DND-41 (cell line): ENCODE measurements at regions not wholly inside any gene's neighbourhood (a gene's known extent, or its start where the extent isn't known, plus 50 kb on each side); places are given as distances from the start of the nearest gene placed in this dataset.

Experiments
- ATAC-seq: fragments of 200-7000 bp; cut with Tn5 transposase; 3 replicates; pipeline ENCODE4 v1.9.1; 2021; ENCODE audit warnings: low read depth; ENCODE audit not compliant: insufficient read depth
- DNase-seq: peaks from one replicate; pipeline ENCODE4 v3.0.0-alpha.2; 2020
- H2AFZ ChIP-seq: 2 replicates; pipeline ENCODE4 v1.6.0; 2012; ENCODE audit warnings: low read depth, low read length
- H3K27ac ChIP-seq: 2 replicates; pipeline ENCODE4 v1.5.1; 2012; ENCODE audit warnings: low read length, inconsistent platforms
- H3K27me3 ChIP-seq: fragments of 200-600 bp; sonication (generic); 2 replicates; pipeline ENCODE4 v1.6.0; 2012; ENCODE audit warnings: low read length, mild to moderate bottlenecking, inconsistent platforms; ENCODE audit not compliant: insufficient read depth, poor library complexity
- H3K36me3 ChIP-seq: 2 replicates; pipeline ENCODE4 v1.5.1; 2012; ENCODE audit warnings: low read length, inconsistent platforms; ENCODE audit not compliant: insufficient read depth
- H3K4me1 ChIP-seq: 2 replicates; pipeline ENCODE4 v1.5.1; 2012; ENCODE audit warnings: mild to moderate bottlenecking, low read length; ENCODE audit not compliant: insufficient read depth
- H3K4me2 ChIP-seq: 2 replicates; pipeline ENCODE4 v1.6.0; 2012; ENCODE audit warnings: mild to moderate bottlenecking, moderate library complexity, low read length, inconsistent platforms; ENCODE audit not compliant: insufficient read depth
- H3K4me3 ChIP-seq, 2 experiments: fragments of 200-600 bp in 1 of 2; shearing (Covaris generic) in 1 of 2; 2 replicates each; pipeline ENCODE4 v1.5.1; 2012 to 2016; ENCODE audit warnings: inconsistent platforms in 2 of 2, low read length in 2 of 2, mild to moderate bottlenecking in 2 of 2, low read depth in 1 of 2, moderate library complexity in 1 of 2
- H3K79me2 ChIP-seq: 2 replicates; pipeline ENCODE4 v1.6.0; 2012; ENCODE audit warnings: low read length, inconsistent platforms; ENCODE audit not compliant: insufficient read depth
- H3K9ac ChIP-seq: 2 replicates; pipeline ENCODE4 v1.6.0; 2012; ENCODE audit warnings: low read depth, mild to moderate bottlenecking, inconsistent platforms, low read length, moderate library complexity
- H3K9me3 ChIP-seq: 2 replicates; pipeline ENCODE4 v1.5.1; 2012; ENCODE audit warnings: low read length, moderate library complexity, mild to moderate bottlenecking, inconsistent platforms; ENCODE audit not compliant: insufficient read depth, severe bottlenecking
- H4K20me1 ChIP-seq: 2 replicates; pipeline ENCODE4 v1.6.0; 2012; ENCODE audit warnings: low read length; ENCODE audit not compliant: insufficient read depth
- CTCF ChIP-seq: IDR thresholded peaks from 2 replicates; pipeline ENCODE4 v1.5.1; 2012; ENCODE audit warnings: borderline replicate concordance, low read length, moderate library complexity, mild to moderate bottlenecking; ENCODE audit not compliant: poor library complexity, severe bottlenecking; ENCODE audit errors: extremely low read depth
- EZH2 ChIP-seq: IDR thresholded peaks from 3 replicates; pipeline ENCODE4 v1.6.1; 2012; ENCODE audit warnings: borderline replicate concordance, low read depth, mild to moderate bottlenecking, moderate library complexity, low read length, inconsistent platforms; ENCODE audit not compliant: severe bottlenecking

GRCh38 chr5:56326116-56326515, 93.0 kb upstream of the ANKRD55 start:
- Histone ChIP-seq H3K9ac (no peak overlapping the region), H3K4me2 (no peak overlapping the region), H3K4me1 (no peaks in the 10 kb centered on the region), H3K4me3 (no peak overlapping the region), H3K79me2 (no peaks in the 10 kb centered on the region), H3K36me3 (no peaks in the 10 kb centered on the region), H3K27me3 (peaks cover 20% of the 10 kb centered on the region), H3K9me3 (no peaks in the 10 kb centered on the region), H3K27ac (no peak overlapping the region), H4K20me1 (no peaks in the 10 kb centered on the region), H2AFZ (no peak overlapping the region)
- TF ChIP-seq EZH2 = no peak
- TF ChIP-seq CTCF = no peak
- no peak for ATAC-seq
- DNase-seq = no peak

GRCh38 chr5:56325039-56325438, 91.9 kb upstream of the ANKRD55 start:
- ATAC-seq (no peak), DNase-seq (no peak)
- H4K20me1 ChIP-seq = no peaks in the 10 kb centered on the region

GRCh38 chr5:56323505-56323904, 90.4 kb upstream of the ANKRD55 start:
- H3K9me3 ChIP-seq = no peaks in the 10 kb centered on the region
- H3K9ac ChIP-seq = no peak overlapping the region
- no peaks in the 10 kb centered on the region for H3K79me2 ChIP-seq
- H3K27ac ChIP-seq = no peak overlapping the region
- H3K4me1 ChIP-seq = no peaks in the 10 kb centered on the region
- H3K4me2 ChIP-seq = no peak overlapping the region
- ATAC-seq (no peak), DNase-seq (no peak)
- no peaks in the 10 kb centered on the region for H3K36me3 ChIP-seq
- no peak overlapping the region for H3K4me3 ChIP-seq
- no peak overlapping the region for H2AFZ ChIP-seq
- TF ChIP-seq CTCF (no peak), EZH2 (no peak)
- H4K20me1 ChIP-seq = no peaks in the 10 kb centered on the region
- H3K27me3 ChIP-seq = peaks cover 12% of the 10 kb centered on the region

More at GRCh38 chr5:56325039-56325438, 91.9 kb upstream of the ANKRD55 start:
- Histone ChIP-seq H3K9me3 (no peaks in the 10 kb centered on the region), H2AFZ (no peak overlapping the region), H3K4me3 (no peak overlapping the region), H3K4me1 (no peaks in the 10 kb centered on the region), H3K79me2 (no peaks in the 10 kb centered on the region), H3K9ac (no peak overlapping the region), H3K36me3 (no peaks in the 10 kb centered on the region), H3K27me3 (peaks cover 20% of the 10 kb centered on the region), H3K4me2 (no peak overlapping the region), H3K27ac (no peak overlapping the region)
- TF ChIP-seq CTCF (no peak), EZH2 (no peak)

- no peaks in the 10 kb centered on the region for H3K79me2 ChIP-seq
Observed at GRCh38 chr5:56322592-56322991, 89.5 kb upstream of the ANKRD55 start.

More at GRCh38 chr5:56322592-56322991, 89.5 kb upstream of the ANKRD55 start:
- H3K27me3 ChIP-seq = peaks cover 7% of the 10 kb centered on the region
- no peak overlapping the region for H2AFZ ChIP-seq
- no peak for DNase-seq
- no peaks in the 10 kb centered on the region for H3K4me1 ChIP-seq
- H4K20me1 ChIP-seq = no peaks in the 10 kb centered on the region
- H3K36me3 ChIP-seq = no peaks in the 10 kb centered on the region
- no peak overlapping the region for H3K9ac ChIP-seq
- no peak for ATAC-seq
- no peak overlapping the region for H3K4me2 ChIP-seq
- no peak overlapping the region for H3K4me3 ChIP-seq
- TF ChIP-seq CTCF = no peak
- no peak for TF ChIP-seq EZH2
- no peaks in the 10 kb centered on the region for H3K9me3 ChIP-seq
- H3K27ac ChIP-seq = no peak overlapping the region
